Activated CD4-positive, alpha-beta T cell treated with anti-CD3 and anti-CD28 coated beads, Interleukin-2, amount 50 U/mL, for 24 hours (primary cell): ENCODE measurements at regions not wholly inside any gene's neighbourhood (a gene's known extent, or its start where the extent isn't known, plus 50 kb on each side); places are given as distances from the start of the nearest gene placed in this dataset.
"Not testable (repeated sequence)": the region's sequence is repeated elsewhere in the genome, so short reads cannot be mapped to it uniquely, and the experiment has no call there.

Source experiments
- DNase-seq, 2 donors: peaks; one replicate each; pipeline ENCODE4 v3.0.0-alpha.2; 2020; ENCODE audit warnings: low read depth in 1 of 2, low spot score in 1 of 2

GRCh38 chr15:62404194-62404985, 239.3 kb upstream of the C2CD4B start:
- no peak for DNase-seq

GRCh38 chr15:62406305-62406891, 241.3 kb upstream of the C2CD4B start:
- DNase-seq: no peak

GRCh38 chr15:62407216-62407615, 242.1 kb upstream of the C2CD4B start:
- DNase-seq: no peak

- no peak for DNase-seq
Observed at GRCh38 chr15:62407962-62408361, 242.9 kb upstream of the C2CD4B start.

GRCh38 chr15:62409466-62409865, 244.4 kb upstream of the C2CD4B start:
- DNase-seq: no peak

- no peak for DNase-seq
Observed at GRCh38 chr15:62412686-62413085, 247.6 kb upstream of the C2CD4B start.

GRCh38 chr15:62413153-62413552, 248.1 kb upstream of the C2CD4B start:
- no peak for DNase-seq

GRCh38 chr15:62413786-62414185, 248.7 kb upstream of the C2CD4B start:
- DNase-seq: no peak

- no peak for DNase-seq
Observed at GRCh38 chr15:62415498-62415897, 250.4 kb upstream of the C2CD4B start.

GRCh38 chr15:62416526-62416925, 251.4 kb upstream of the C2CD4B start:
- no peak for DNase-seq

GRCh38 chr15:62417439-62417838, 252.4 kb upstream of the C2CD4B start:
- DNase-seq: no peak

GRCh38 chr15:62418496-62418895, 253.4 kb upstream of the C2CD4B start:
- DNase-seq: not testable (repeated sequence)

- DNase-seq: no peak
Observed at GRCh38 chr15:62419192-62419591, 254.1 kb upstream of the C2CD4B start.

- DNase-seq: not testable (repeated sequence)
Observed at GRCh38 chr15:62420371-62420770, 255.3 kb upstream of the C2CD4B start.

GRCh38 chr15:62421289-62421688, 256.2 kb upstream of the C2CD4B start:
- DNase-seq: no peak

GRCh38 chr15:62426387-62426956, 261.4 kb upstream of the C2CD4B start:
- DNase-seq: no peak

GRCh38 chr15:62428259-62428658, 263.2 kb upstream of the C2CD4B start:
- DNase-seq: no peak

- no peak for DNase-seq
Observed at GRCh38 chr15:62428851-62429598, 263.9 kb upstream of the C2CD4B start.

GRCh38 chr15:62430056-62430455, 265.0 kb upstream of the C2CD4B start:
- DNase-seq: no peak

- no peak for DNase-seq
Observed at GRCh38 chr15:62430552-62430951, 265.5 kb upstream of the C2CD4B start.

GRCh38 chr15:62431008-62431797, 266.1 kb upstream of the C2CD4B start:
- no peak for DNase-seq
